Ovary (tissue), 3 donors: ENCODE measurements at regions not wholly inside any gene's neighbourhood (a gene's known extent, or its start where the extent isn't known, plus 50 kb on each side); places are given as distances from the start of the nearest gene placed in this dataset.

Experiments
- EP300 ChIP-seq: sonication (generic); formaldehyde crosslinking; IDR thresholded peaks from one replicate; pipeline ENCODE4 v1.6.1; 2017; ENCODE audit warnings: antibody characterized with exemption
- TF ChIP-seq, protein P1 (sequence below), 3 donors: fragments of 450-650 bp in 2 of 3; fragments of 200-600 bp in 1 of 3; IDR thresholded peaks; one replicate each; pipeline versions ENCODE4 v1.5.1 to v1.8.0; 2016 to 2022; ENCODE audit warnings: antibody characterized with exemption in 3 of 3, mild to moderate bottlenecking in 1 of 3
- donor health status: DM: no; HTN: no; CAD: no.

DNA sequence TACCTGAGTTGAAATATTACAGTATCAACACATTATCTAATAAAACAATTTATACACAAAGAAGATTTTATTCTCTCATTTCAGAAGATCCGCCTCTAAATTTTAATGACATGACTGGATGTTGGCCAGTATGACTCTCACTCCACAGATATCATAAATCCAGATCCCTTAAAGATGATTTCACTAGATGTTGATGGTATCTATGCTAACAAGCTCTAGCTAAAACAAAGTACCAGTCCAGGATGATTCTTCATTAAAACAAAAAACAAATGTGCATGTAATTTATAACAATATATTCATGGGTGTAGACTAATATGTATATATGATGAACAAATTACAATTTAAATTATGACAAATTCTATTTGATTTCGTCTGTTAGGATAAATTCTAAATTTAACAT, 708.4 kb downstream of the SATB2 start:
- TF ChIP-seq, protein P1, sequence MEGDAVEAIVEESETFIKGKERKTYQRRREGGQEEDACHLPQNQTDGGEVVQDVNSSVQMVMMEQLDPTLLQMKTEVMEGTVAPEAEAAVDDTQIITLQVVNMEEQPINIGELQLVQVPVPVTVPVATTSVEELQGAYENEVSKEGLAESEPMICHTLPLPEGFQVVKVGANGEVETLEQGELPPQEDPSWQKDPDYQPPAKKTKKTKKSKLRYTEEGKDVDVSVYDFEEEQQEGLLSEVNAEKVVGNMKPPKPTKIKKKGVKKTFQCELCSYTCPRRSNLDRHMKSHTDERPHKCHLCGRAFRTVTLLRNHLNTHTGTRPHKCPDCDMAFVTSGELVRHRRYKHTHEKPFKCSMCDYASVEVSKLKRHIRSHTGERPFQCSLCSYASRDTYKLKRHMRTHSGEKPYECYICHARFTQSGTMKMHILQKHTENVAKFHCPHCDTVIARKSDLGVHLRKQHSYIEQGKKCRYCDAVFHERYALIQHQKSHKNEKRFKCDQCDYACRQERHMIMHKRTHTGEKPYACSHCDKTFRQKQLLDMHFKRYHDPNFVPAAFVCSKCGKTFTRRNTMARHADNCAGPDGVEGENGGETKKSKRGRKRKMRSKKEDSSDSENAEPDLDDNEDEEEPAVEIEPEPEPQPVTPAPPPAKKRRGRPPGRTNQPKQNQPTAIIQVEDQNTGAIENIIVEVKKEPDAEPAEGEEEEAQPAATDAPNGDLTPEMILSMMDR (IDR thresholded peaks at IDR 0.05) = no peak
- TF ChIP-seq EP300 = no peak
